ENCODE measurements at regions not wholly inside any gene's neighbourhood (a gene's known extent, or its start where the extent isn't known, plus 50 kb on each side); places are given as distances from the start of the nearest gene placed in this dataset.

DNA sequence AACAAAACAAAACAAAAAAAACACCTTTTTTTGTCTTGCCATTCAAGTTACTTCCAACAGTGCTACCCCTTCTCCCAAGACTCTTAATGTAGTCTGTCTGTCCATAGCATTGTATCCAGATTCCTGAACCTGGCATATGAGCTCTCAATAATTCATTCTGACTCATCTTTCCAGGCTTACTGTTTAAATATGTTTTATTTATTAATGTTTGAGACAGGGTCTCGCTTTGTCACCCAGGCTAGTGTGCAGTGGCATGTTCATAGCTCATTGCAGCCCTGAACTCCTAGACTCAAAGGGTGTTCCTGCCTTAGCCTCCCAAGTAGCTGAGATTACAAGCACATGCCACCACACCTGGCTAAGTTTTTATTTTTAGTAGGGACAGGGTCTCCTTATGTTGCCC, 208.0 kb upstream of the DMRT1 start:
- no peak for DNase-seq

DNA sequence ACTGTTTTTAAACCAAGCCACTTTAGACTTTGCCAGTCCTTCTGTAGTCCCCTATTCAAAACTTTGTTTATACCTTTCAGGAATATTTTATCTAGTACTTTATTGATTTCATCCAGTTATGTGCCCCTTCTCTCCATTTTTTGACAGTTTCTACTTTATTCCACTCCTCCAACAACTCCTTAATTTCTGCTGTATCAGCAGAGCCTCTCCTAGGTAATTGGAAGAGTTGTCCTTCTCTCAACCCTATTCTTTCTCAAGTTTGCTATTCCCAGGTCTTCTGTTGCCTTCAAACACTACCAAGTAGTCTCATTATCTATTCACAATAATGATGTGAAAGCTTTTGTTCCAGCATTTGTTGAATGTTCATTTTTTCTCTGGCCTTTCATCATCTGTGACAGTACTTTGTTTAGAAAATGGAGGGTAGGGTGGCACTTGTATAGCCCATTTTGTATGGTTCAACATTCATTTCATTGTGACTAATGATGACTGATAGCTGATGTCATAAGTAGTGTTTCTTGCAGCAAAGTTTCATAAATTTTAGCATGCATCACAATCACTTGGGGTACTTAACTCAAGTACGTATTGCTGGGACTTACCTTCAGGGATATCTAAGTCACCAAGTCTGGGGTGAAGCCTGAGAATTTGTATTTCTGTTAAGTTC, 204.4 kb upstream of the DMRT1 start:
- no peak for DNase-seq

DNA sequence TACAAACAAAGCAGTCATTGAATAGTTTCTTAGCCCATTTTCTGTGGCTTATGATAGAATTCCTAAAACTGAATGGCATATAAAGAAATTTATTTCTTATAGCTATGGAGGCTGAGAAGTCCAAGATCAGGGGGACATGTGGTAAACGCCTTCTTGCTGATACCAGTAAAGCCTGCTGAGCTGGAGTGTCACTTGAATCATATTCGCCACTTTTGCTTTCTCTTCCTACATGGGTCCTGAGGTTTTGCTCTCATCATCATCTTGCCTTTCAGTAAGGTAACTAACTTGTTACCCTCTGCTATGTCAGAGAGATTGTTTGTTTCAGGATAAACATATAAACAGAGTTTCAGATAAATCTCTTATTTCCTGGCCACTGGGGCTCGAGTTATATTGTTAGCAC, 203.3 kb upstream of the DMRT1 start:
- no peak for DNase-seq

DNA sequence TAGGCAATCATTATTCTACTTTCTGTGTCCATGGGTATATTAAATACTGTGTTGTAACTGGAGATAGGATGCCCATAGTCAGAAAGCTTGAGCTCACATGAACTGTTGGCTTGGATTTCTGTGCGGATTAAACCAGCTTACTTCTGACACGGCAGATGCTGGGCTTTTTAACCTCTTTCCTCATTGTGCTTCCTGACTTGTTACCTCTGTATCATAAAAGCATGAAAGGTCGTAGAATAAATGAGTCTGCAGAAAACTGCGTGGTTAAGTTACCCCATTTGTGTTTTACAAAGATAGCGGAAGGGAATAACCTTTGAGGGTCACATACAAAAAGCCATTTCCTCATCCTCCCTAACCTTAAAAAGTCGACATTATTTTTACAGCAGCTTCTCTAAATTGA, 199.5 kb upstream of the DMRT1 start:
- no peak for DNase-seq

DNA sequence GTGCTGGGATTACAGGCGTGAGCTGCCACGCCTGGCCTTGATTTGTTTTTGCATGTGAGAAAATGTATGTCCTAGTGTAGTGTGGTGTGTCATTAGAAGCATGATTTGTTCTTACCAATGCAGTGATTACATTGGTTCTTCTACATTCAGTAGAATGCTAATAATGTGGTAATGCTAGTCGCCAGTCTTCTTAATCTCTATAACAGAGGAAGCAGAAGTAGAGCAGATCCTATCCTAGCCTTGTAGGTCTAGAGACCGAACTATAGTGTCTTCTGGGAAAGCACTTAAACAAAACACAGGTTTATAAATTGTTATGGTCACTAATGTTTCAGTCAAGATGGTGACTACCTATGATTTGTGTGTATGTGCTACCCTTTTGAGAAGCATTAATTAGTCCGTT, 197.5 kb upstream of the DMRT1 start:
- DNase-seq = no peak

DNA sequence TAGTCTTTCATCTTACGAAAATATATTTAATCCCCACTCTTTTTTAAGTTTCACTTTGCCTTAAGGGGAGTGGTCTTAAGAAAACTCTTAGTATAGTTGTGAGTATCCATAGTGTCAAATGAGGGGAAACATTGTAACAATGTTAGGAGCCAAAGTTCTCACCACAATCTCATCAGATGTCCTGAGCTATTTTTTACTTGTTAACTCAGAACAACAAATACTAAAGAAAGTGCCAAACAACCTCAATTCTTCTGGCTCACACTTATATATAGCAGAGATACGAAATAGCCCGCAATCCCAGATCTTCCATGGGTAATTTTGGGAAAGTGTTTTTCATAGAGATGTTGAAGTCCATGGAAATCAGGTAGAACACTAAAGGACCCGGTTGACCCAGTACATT, 194.0 kb upstream of the DMRT1 start:
- no peak for DNase-seq

DNA sequence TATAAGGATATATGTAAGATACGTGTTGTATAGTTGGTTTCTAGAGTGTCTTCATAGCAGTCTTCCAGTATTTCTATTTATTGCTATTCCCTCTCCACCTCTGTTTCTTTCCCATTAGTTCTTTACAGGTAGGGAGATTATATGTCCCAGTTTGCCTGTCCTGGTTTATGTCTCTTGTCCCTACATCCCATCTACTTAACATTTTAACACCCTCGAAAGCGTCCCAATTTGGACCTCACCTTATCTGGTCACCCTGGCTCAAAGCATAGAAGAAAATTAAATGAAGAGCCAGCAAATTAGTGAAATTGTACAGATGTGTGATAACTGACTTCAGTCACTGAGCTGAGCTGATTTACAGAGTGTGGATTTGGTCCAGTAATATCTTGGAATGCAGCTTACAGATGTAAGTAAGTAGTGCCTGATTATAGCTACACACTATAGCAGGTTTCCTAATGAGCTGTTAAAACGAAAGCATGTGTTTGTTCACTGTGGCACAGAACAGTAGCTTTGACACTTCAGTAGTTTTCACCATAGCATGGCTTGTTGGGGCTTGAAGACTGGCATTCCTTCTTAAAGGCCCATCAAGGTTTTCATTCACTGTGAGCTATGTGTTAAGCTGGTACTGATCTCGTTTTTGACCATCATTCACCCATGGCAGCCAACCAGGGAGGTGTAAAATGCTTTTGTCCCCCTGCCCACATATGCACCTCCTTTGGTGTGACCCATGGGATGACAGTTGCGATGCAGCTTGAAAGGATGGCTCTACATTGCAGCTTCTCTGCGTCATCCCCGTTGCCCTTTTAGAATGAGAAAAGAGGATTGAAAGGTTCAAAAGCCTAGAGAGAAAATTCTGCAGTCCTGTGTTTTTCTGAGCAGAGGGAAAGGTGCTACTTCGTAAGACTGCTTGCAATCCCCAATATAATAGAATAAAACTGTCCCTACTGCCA, 192.1 kb upstream of the DMRT1 start:
- no peak for DNase-seq

DNA sequence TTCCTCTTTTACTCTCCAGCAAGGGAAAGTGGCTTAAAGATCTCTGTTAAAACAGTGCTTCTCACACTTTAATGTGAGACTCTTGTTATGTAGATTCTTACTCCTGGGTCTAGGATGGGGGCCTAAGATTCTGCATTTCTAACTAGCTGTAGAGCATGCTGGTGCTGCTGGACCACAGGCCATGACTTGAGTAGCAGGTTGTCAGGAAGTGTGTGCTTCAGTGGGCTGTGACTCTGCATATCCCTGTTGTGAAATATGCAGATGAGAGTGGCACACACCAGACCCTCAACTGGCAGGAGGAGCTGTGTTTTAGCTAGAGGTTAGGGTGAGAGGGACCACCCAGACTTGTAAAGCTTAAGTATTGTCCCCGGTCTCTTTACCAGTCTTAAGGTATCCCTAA, 191.1 kb upstream of the DMRT1 start:
- peak in 1 of 2 experiments; percentile 11 for DNase-seq

DNA sequence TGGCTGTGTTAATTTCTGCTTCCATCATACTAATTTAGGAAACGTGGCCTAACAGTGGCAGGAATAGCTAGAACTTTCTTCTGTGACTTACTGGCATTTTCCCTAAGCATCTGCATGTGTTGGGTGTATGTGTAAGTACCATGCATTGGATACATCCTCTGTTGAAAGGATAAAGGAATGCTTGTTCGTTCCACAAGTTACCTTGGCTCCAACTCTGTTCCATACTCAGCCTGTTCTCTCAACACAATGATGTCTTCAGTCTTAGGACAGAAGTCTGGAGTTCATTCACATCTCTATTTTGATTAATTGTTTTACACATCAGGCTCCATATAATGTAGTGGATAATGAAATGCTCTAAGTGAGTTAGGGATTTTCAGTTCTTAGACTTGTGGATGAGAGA, 190.1 kb upstream of the DMRT1 start:
- no peak for DNase-seq

DNA sequence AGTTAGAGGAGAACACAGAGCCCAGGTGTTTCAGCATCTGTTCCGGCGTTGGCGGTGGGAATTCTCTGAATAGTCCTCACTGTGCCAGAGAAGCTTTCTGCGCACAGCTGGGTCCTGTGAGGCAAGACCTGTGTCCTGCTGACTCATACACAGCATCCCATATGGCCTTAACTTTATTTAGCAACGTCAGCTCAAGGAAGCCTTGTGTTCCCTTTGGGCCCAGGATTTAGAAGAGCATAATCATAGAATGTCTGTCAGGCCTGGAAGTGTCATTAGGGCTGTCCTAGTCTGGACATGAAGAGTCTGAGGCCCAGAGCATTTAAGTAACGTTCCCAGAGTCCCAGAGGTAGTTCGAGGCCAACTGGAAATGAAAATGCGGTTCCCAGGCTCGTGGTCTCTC, 188.6 kb upstream of the DMRT1 start:
- DNase-seq = no peak

DNA sequence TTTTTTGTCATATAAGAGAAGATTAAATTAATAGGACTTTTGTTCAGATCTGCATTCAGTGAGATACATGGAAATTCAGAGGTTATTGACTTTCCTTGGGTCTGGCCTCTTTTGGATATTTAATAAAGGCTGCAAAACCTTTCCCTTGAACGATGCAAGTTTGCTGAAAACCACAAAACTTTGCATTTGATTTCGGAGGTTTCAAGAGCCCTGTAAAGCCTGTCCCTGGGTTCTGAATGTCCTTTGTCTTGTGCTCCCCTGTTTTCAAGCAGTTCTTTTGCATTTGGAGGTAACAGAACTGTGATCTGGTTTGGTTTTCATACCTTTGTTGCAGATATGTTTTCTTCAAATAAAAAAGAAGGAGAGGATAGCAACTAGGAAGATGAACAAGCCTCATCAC, 188.1 kb upstream of the DMRT1 start:
- DNase-seq = no peak

DNA sequence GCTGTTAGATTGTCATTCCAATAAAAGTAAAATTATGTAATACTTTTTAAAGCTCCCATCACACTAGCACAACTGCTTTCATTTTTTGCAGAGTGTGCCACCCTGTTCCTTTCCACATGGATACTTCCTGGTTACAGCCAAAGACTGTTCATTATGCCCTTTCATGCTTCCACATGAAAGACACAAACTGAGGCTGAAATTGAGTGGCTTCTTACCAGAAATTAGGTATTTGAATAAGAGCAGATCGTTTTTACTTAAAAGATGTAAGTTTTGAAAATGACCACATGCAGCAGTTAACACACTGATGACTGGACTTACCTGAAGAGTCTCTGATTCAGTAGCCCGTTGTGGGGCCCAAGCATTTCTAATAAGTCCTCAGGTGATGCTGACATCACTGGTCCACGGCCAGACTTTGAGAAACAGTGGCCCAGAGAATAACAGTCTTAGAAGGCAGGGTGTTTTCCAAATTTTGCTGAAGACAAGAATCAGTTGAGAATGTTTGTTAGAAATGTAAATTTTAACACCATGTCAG, 187.6 kb upstream of the DMRT1 start:
- no peak for DNase-seq

DNA sequence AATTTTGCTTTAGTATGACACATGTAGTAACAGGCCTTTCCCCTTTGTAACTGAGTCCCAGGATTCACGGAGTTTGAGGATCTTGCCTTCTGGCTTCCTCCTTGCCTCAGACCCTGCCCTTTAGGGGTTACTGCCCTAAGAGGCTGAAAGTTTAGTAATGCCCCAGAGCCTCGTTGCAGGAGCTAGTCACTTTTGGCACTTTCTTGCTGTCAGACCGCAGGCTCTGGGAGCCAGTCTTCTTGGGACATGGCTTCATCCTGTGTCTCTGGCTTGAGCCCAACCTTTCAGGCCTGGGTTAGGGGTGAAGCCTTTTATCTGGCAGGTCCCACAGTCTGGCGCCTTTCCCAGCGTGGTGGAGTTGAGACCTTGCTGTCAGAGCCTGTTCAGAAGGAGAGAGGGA, 185.6 kb upstream of the DMRT1 start:
- no peak for DNase-seq

DNA sequence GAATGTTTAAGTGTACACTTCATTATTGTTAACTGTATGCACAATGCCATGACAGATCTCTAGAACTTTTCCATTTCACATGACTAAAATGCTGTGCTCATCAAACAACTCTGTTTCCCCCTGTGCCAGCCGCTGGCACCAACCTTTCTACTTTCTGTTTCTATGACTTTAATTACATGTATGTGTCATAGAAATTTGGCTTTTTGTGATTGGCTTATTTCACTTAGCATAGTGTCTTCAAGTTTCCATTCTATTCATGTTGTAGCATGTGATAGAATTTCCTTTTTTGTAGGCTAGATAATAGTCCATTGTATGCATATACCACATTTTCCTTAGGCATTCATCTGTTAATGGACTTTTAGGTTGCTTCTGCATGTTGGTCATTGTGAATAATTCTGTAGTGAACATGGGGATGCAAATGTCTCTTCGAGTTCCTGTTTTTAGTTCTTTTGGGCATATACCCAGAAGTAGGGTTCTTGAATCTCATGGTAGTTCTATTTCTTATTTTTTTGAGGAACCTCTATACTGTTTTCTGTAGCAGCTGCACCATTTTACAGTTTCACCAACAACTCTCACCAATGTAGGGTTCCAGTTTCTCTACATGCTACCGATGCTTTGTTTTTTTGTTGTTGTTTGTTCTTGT, 184.4 kb upstream of the DMRT1 start:
- DNase-seq = no peak

DNA sequence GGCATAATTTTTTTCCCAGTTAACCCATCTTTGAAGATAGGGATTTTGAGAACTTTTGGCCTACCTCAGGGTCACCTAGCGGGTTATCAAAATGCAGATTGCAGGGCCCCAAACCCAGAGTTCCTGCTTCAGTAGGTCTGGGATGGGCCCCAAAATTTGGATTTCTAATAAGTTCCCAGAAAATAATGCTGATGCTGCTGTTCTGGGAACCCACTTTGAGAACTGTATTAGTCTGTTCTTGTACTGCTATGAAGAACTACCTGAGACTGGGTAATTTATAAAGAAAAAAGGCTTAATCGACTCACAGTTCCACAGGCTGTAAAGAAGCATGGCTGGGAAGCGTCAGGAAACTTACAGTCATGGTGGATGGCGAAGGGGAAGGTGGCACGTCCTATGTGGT, 182.2 kb upstream of the DMRT1 start:
- DNase-seq = no peak

DNA sequence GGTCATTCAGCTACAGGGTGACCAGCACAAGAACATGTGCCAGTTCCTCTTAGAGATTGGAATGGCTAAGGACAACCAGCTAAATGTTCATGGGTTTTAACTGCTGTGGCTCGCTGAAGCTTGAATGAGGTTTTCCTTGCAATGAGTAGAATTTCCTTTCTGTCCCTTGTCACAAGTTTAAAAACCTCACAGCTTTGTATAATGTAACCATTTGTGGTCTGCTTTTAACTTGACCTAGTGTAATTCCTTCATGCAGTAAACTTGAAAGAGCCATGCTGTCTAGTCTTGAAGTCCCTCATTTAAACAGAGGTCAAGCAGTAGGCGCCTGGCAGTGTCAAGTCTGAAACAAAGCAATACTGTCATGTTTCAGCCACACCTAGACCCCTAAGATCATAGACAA, 181.3 kb upstream of the DMRT1 start:
- no peak for DNase-seq

DNA sequence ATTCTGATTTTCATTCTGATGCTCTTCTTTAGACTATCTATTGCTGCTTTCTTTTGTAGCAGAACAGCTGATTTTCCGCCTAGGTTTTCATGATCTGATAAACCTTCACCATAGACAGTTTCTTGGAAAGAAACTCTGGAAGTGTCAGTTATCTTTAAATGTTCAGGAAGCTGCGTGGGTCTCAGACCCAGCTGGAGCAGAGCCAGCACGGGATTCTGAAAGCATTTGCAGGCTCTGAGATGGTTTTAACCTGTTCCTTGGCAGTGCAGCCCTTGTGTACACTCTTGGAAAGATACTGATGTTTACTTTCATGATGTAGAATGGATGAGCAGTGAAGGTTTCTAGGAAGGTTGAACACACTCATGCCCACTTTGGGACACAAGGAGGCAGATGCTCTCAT, 178.0 kb upstream of the DMRT1 start:
- DNase-seq = no peak

DNA sequence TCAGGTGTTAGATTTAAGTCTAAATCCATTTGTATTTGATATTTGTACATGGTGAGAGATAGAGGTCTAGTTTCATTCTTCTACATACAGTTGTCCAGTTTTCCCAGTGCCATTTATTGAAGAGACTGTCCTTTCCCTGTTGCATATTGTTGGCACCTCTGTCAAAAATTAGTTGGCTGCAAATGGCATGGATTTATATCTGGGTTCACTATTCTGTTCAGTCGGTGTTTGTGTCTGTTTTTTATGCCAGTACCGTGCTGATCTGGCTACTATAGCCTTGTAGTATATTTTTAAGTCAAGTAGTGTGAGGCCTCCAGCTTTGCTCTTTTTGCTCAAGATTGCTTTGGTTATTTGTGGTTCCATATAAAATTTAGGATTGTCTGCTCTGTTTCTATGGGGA, 176.2 kb upstream of the DMRT1 start:
- no peak for DNase-seq

DNA sequence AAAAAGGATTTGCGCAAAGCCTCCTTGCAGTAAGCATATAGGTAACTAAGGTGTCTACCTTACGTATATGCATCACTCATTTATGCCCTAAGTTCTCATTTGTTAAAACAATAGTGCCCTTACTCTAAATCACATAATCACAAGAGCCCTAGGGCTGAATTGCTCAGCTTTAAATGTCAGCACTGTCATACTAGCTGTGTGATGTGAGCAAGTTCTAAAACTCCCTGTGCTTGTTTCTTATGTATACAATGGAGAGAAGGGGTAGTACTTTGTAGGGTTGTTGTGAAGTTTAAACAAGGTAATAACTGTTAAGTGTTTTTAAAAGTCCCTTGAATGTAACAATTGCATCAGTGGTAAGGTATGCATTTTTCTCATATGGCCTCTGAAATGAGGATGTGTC, 169.5 kb upstream of the DMRT1 start:
- no peak for DNase-seq

DNA sequence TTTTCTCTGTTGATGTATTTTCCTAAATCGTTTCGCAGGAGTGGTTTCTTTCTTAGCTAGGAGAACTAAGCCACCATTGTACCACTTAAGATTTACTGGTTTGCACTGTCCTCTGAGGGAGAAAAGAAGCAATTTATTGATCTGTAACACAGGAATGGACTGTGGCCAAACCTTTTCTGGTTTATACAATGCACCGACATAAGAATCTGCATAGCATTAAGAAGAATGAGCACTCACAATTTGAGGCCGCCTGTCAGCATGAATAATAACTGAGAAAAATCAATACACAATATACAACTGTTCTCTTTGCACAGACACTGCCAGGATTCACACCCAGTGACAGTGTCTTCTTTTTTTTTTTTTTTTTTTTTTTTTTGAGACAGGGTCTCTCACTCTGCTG, 168.6 kb upstream of the DMRT1 start:
- DNase-seq = no peak

DNA sequence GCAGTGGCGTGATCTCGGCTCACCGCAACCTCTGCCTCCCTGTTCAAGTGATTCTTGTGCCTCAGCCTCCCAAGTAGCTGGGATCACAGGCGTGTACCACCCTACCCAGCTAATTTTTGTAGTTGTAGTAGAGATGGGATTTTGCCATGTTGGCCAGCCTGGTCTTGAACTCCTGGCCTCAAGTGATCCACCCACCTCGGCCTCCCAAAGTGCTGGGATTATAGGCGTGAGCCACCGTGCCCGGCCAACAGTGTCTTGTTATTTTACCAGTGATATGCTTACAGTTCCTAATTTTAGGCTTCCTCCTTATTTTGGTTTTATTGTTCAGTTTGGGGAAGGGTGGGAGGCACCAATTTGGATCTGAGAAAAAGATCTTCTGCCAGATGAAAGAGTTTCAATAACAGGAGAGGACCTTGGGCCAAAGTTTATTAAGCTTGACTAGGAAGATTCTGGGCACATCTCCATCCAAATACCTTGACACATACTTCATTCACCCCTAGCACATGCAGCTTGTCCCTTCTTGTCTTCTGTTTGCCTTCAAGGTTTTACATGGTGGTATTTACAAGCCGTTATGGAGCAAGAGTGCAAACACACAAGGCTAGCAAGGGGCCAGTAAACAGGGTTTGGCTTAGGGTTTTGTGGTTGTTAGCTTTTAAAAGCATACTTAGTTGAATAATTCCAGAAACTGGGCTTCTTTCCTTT, 168.1 kb upstream of the DMRT1 start:
- DNase-seq = no peak

DNA sequence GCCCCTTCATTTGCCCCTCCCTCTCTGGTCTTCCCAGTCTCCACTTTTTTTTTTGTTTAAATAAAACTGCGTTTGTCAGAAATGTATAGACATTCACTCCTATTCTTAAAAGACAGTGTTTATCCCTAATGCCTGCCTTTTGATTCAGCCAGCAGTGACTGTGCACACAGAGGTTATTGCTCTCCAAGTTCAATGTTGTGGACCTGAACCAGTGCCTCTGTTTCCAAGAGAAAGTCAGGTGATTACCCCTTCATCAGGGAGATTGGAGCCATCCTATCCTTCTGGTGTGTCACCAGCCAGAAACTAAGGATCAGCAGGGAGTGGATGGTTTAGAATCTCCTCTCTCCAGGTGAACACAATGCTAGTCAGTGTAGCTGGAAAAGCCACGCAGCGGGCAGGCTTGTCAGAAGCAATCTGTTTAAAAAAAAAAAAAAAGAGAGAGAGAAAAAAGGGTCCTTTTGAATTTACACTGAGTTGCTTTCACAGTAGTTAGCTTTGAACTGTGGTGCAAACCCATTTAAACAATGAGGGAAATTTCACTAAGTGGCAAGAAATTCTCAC, 167.5 kb upstream of the DMRT1 start:
- DNase-seq = no peak

Data from activated CD4-positive, alpha-beta T cell treated with anti-CD3 and anti-CD28 coated beads, Interleukin-2, amount 50 U/mL, for 48 hours (primary cell).